Glomerular endothelial cell (primary cell): ENCODE measurements at regions not wholly inside any gene's neighbourhood (a gene's known extent, or its start where the extent isn't known, plus 50 kb on each side); places are given as distances from the start of the nearest gene placed in this dataset.
"Not testable (repeated sequence)": the region's sequence is repeated elsewhere in the genome, so short reads cannot be mapped to it uniquely, and the experiment has no call there.

Experiments used
- DNase-seq: peaks from one replicate; pipeline ENCODE4 v3.0.0-alpha.2; 2011; ENCODE audit warnings: low read depth, low spot score; ENCODE audit errors: extremely low read depth

- DNase-seq: no peak
These were observed 433.3 kb upstream of the ID2 start for GRCh38 chr2:8248623-8248957.

GRCh38 chr2:8249141-8249540, 432.7 kb upstream of the ID2 start:
- no peak for DNase-seq

- DNase-seq: no peak
These were observed 432.1 kb upstream of the ID2 start for GRCh38 chr2:8249769-8250168.

- DNase-seq: not testable (repeated sequence)
These were observed 431.6 kb upstream of the ID2 start for GRCh38 chr2:8250290-8250689.

- no peak for DNase-seq
These were observed 430.6 kb upstream of the ID2 start for GRCh38 chr2:8251291-8251690.

GRCh38 chr2:8251856-8252255, 430.0 kb upstream of the ID2 start:
- no peak for DNase-seq

- no peak for DNase-seq
These were observed 428.7 kb upstream of the ID2 start for GRCh38 chr2:8252997-8253694.

GRCh38 chr2:8253781-8254180, 428.1 kb upstream of the ID2 start:
- DNase-seq: no peak

GRCh38 chr2:8254214-8254613, 427.6 kb upstream of the ID2 start:
- not testable (repeated sequence) for DNase-seq

GRCh38 chr2:8254791-8255447, 426.9 kb upstream of the ID2 start:
- DNase-seq: no peak

GRCh38 chr2:8255448-8255800, 426.4 kb upstream of the ID2 start:
- no peak for DNase-seq

GRCh38 chr2:8256905-8257304, 425.0 kb upstream of the ID2 start:
- no peak for DNase-seq

GRCh38 chr2:8257502-8257901, 424.4 kb upstream of the ID2 start:
- DNase-seq: no peak

- no peak for DNase-seq
These were observed 423.4 kb upstream of the ID2 start for GRCh38 chr2:8258406-8258805.

GRCh38 chr2:8259106-8259840, 422.6 kb upstream of the ID2 start:
- DNase-seq: no peak

- DNase-seq: no peak
These were observed 422.0 kb upstream of the ID2 start for GRCh38 chr2:8259841-8260178.

- no peak for DNase-seq
These were observed 421.6 kb upstream of the ID2 start for GRCh38 chr2:8260213-8260612.

GRCh38 chr2:8263901-8264300, 418.0 kb upstream of the ID2 start:
- no peak for DNase-seq

GRCh38 chr2:8264981-8265380, 416.9 kb upstream of the ID2 start:
- DNase-seq: no peak

- DNase-seq: no peak
These were observed 416.2 kb upstream of the ID2 start for GRCh38 chr2:8265476-8266226.

GRCh38 chr2:8266563-8266962, 415.3 kb upstream of the ID2 start:
- no peak for DNase-seq

- no peak for DNase-seq
These were observed 414.8 kb upstream of the ID2 start for GRCh38 chr2:8267048-8267447.
